ENCODE measurements at regions not wholly inside any gene's neighbourhood (a gene's known extent, or its start where the extent isn't known, plus 50 kb on each side); places are given as distances from the start of the nearest gene placed in this dataset.

DNA sequence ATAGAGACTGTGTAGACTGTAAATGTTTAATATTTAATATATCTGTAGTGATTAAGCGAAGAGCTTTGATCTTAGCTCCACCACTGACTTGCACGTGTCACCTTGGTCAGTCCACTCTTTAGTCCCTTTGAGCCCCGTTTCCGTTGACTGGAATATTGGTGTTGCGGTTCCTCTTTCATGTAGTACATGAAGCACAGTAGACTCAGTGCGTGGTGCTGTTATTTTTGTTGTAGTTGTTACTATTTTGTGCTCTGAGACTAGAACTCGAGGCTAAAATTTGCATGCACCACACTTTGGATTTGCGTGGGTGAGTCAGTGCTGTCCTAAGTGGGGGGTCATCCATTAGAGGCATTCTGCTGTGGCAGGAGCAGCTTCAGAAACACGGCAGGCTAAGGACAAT lies 291.4 kb downstream of the QKI start:
- Histone ChIP-seq H3K27me3 (ENCODE audit: control insufficient read depth in 2 of 2, insufficient read depth in 2 of 2, low read length in 2 of 2) (peaks cover 7 to 24% of the 10 kb centered on the region in 2 experiments; a peak in 4 of 5 replicates), H3K9me1 (ENCODE audit: control insufficient read depth, insufficient read depth, low read length) (no peaks in the 10 kb centered on the region), H3K9ac (ENCODE audit: insufficient read depth in 1 of 2, low read depth in 2 of 2, low read length in 2 of 2) (no peak overlapping the region), H3K36me3 (ENCODE audit: control insufficient read depth, insufficient read depth, low read length) (no peaks in the 10 kb centered on the region), H3K79me2 (ENCODE audit: control insufficient read depth, insufficient read depth, low read length) (no peaks in the 10 kb centered on the region), H3K4me2 (ENCODE audit: insufficient read depth, low read length) (no peak overlapping the region), H3K4me3 (no peak overlapping the region), H3K9me3 (replicated peaks; ENCODE audit: control insufficient read depth, insufficient read depth, low read depth, low read length) (no peaks in the 10 kb centered on the region), H4K20me1 (replicated peaks; ENCODE audit: control insufficient read depth, insufficient read depth, low read length) (no peaks in the 10 kb centered on the region), H3K4me1 (replicated peaks in 1 of 2; ENCODE audit: control insufficient read depth in 2 of 2, insufficient read depth in 2 of 2, low read length in 2 of 2) (peaks cover 0 to 4% of the 10 kb centered on the region in 2 experiments; a peak in 2 of 5 replicates), H2AFZ (ENCODE audit: low read depth, low read length) (peak overlapping the region; percentile 16; the same call in 1 of the 2 replicates), H3K27ac (ENCODE audit: extremely low read depth, low read depth, low read length) (no peak overlapping the region)
- CTCF ChIA-PET (ENCODE audit: low intra/inter-chr PET ratio), result no interaction called here
- POLR2A ChIA-PET, result interaction anchor here (1.3 kb wide), 1 partner anchor 13 kb away, joined by 3 read pairs; no protein-coding TSS in a partner anchor
- in situ Hi-C loops (cut with MboI), result no loop called here
- intact Hi-C loops (cut with micrococcal nuclease), result no loop called here
- WGBS (ENCODE audit: insufficient coverage, low coverage, missing lambda C conversion rate), result 14% methylated on average over 9 of the region's 9 CpGs
- no TSS peak for BruUV-seq (replicated peaks)
- DNase-seq (ENCODE audit: extremely low read depth in 1 of 4, low spot score in 3 of 4), result no peak
- ATAC-seq, result no peak
- peak; percentile 26 for FAIRE-seq
- TF ChIP-seq SPI1 (IDR thresholded peaks at IDR 0.05; ENCODE audit: borderline replicate concordance, low read depth, low read length), result peak; percentile 26; the same call in 1 of the 2 replicates
- TF ChIP-seq NFATC3 (IDR thresholded peaks at IDR 0.05), result no peak

DNA sequence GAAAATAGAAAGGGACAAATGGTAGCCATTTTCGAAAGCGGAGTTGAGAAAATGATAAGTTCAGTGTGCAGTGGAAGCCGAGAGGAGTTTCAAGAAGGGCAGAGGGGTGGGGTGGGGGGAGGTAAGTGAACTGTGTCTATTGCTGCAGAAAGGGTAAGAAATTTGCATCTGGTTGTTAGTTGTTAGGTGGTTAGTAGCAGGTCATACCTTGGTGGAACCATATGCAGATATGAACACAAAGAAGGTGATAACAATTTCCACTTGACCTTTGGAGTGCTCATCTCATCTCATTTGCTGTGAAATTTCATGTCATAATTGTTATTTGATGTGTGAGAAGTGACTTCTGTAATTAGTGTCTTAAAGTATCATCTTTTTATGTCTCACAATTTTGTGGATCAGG lies 288.2 kb downstream of the QKI start:
- Histone ChIP-seq H3K27me3 (ENCODE audit: control insufficient read depth in 2 of 2, insufficient read depth in 2 of 2, low read length in 2 of 2) (peaks cover 13 to 41% of the 10 kb centered on the region in 2 experiments), H3K27ac (ENCODE audit: extremely low read depth, low read depth, low read length) (no peak overlapping the region), H3K4me1 (replicated peaks in 1 of 2; ENCODE audit: control insufficient read depth in 2 of 2, insufficient read depth in 2 of 2, low read length in 2 of 2) (no peaks in the 10 kb centered on the region; a peak in 1 of 5 replicates), H3K36me3 (ENCODE audit: control insufficient read depth, insufficient read depth, low read length) (no peaks in the 10 kb centered on the region), H3K9me1 (ENCODE audit: control insufficient read depth, insufficient read depth, low read length) (no peaks in the 10 kb centered on the region), H3K9me3 (replicated peaks; ENCODE audit: control insufficient read depth, insufficient read depth, low read depth, low read length) (no peaks in the 10 kb centered on the region), H3K9ac (ENCODE audit: insufficient read depth in 1 of 2, low read depth in 2 of 2, low read length in 2 of 2) (no peak overlapping the region), H3K4me3 (no peak overlapping the region), H3K79me2 (ENCODE audit: control insufficient read depth, insufficient read depth, low read length) (no peaks in the 10 kb centered on the region), H4K20me1 (replicated peaks; ENCODE audit: control insufficient read depth, insufficient read depth, low read length) (no peaks in the 10 kb centered on the region), H2AFZ (ENCODE audit: low read depth, low read length) (no peak overlapping the region), H3K4me2 (ENCODE audit: insufficient read depth, low read length) (no peak overlapping the region)
- FAIRE-seq (no peak), ATAC-seq (no peak), DNase-seq (ENCODE audit: extremely low read depth in 1 of 4, low spot score in 3 of 4) (no peak)
- intact Hi-C loops (cut with micrococcal nuclease), result no loop called here
- ChIA-PET POLR2A (no interaction called here), CTCF (ENCODE audit: low intra/inter-chr PET ratio) (no interaction called here)
- no TSS peak for BruUV-seq (replicated peaks)
- in situ Hi-C loops (cut with MboI), result no loop called here
- TF ChIP-seq, protein P1, sequence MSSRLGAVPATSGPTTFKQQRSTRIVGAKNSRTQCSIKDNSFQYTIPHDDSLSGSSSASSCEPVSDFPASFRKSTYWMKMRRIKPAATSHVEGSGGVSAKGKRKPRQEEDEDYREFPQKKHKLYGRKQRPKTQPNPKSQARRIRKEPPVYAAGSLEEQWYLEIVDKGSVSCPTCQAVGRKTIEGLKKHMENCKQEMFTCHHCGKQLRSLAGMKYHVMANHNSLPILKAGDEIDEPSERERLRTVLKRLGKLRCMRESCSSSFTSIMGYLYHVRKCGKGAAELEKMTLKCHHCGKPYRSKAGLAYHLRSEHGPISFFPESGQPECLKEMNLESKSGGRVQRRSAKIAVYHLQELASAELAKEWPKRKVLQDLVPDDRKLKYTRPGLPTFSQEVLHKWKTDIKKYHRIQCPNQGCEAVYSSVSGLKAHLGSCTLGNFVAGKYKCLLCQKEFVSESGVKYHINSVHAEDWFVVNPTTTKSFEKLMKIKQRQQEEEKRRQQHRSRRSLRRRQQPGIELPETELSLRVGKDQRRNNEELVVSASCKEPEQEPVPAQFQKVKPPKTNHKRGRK (tag; IDR thresholded peaks at IDR 0.05), result no peak
- TF ChIP-seq, protein P2, sequence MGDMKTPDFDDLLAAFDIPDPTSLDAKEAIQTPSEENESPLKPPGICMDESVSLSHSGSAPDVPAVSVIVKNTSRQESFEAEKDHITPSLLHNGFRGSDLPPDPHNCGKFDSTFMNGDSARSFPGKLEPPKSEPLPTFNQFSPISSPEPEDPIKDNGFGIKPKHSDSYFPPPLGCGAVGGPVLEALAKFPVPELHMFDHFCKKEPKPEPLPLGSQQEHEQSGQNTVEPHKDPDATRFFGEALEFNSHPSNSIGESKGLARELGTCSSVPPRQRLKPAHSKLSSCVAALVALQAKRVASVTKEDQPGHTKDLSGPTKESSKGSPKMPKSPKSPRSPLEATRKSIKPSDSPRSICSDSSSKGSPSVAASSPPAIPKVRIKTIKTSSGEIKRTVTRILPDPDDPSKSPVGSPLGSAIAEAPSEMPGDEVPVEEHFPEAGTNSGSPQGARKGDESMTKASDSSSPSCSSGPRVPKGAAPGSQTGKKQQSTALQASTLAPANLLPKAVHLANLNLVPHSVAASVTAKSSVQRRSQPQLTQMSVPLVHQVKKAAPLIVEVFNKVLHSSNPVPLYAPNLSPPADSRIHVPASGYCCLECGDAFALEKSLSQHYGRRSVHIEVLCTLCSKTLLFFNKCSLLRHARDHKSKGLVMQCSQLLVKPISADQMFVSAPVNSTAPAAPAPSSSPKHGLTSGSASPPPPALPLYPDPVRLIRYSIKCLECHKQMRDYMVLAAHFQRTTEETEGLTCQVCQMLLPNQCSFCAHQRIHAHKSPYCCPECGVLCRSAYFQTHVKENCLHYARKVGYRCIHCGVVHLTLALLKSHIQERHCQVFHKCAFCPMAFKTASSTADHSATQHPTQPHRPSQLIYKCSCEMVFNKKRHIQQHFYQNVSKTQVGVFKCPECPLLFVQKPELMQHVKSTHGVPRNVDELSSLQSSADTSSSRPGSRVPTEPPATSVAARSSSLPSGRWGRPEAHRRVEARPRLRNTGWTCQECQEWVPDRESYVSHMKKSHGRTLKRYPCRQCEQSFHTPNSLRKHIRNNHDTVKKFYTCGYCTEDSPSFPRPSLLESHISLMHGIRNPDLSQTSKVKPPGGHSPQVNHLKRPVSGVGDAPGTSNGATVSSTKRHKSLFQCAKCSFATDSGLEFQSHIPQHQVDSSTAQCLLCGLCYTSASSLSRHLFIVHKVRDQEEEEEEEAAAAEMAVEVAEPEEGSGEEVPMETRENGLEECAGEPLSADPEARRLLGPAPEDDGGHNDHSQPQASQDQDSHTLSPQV (IDR thresholded peaks at IDR 0.05), result no peak
- TF ChIP-seq IFI16 (CRISPR knock-in tag; IDR thresholded peaks at IDR 0.05), result no peak
- WGBS (ENCODE audit: insufficient coverage, low coverage, missing lambda C conversion rate), result 26% methylated on average over 3 of the region's 3 CpGs

Data from K562 (cell line).